Cerebellar nuclear complex (tissue), 1 donor: ENCODE measurements at regions not wholly inside any gene's neighbourhood (a gene's known extent, or its start where the extent isn't known, plus 50 kb on each side); places are given as distances from the start of the nearest gene placed in this dataset.
"Not testable (repeated sequence)": the region's sequence is repeated elsewhere in the genome, so short reads cannot be mapped to it uniquely, and the experiment has no call there.

ENCODE experiments used
- DNase-seq, 2 experiments: peaks; one replicate each; lab custom pipeline; 2025; lab: John Stamatoyannopoulos, UW

DNA sequence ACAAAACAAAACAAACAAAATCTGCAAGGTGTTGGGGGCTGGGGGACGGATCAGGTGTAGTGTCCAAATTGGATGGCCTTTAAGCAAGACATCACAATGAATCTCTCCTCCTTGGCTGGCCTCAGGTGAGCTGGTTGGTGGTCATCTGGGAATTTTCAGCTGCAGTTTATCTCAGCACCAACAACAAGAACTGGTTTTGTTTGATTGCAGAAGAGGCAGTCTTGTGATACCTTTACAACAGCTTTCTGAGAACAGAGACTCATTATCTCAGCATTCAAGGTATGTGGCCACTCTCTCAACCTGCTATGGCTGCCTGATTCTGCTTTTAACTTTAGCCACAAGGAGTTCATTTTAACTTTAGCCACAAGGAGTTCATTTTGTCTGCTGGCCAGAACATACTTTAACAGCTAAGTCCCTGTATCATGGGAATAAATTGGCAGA lies 1543.4 kb downstream of the EFNA5 start:
- no peak for DNase-seq

DNA sequence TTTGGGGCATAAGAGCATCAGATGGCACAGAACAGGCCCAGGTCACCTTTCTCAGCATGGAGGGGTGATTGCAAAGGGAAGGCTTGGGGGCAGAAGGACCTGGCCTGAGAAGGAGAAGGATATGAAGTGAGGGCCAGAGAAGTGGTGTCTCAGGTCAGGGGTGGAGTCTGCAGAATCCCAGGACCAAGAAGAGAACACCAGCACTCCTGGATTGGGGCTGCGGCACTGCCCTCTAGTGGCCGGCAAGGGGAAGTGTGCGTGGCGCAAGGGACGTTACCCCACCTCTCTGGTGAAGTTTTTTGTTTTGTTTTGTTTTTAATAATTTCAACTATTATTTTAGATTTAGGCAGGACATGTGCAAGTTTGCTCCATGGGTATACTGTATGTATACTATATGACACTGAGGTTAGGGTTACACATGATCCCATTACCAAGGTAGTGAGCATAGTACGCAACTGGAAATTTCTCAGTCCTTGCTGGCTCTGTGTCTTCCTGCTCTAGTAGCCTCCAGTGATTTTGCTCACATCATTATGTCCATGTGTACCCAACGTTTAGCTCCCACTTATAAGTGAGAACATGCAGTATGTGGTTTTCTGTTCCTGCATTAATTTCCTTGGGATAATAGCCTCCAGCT lies 1548.6 kb downstream of the EFNA5 start:
- no peak for DNase-seq

DNA sequence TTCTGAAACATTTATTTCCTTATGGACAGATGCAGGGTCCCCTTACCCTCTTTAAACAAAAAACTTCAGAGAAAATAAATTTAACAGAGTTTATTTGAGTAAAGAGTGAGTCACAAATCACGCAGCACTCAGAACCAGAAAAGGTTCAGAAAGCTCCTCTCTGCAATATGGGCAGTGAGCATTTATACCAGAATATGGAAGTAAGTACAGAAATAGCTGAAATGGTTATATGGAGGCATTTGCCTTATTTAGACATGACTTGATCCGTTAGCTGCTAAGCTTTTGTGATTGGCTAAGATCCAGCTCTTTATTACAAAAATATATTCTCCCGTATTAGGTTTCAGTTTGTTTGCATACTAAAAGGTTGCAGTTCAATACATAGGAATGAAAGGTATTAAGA lies 1554.1 kb downstream of the EFNA5 start:
- no peak for DNase-seq

DNA sequence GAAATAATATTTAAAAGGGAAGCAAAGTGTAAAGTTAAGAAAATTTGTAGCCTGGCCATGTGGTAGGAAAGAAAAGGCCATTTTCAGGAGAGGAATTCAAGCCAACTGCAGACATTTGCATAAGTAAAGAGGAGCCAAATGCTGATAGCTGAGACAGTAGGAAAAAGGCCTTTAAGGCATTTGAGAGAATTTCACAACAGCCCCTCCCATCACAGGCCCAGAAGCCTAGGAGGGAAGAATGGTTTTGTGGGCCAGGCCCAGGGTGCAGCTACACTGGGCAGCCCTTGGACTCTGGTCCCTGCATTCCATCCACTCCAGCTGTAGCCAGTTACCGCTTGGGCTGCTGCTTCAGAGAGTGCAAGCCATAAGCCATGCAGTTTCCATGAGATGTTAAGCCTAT lies 1556.8 kb downstream of the EFNA5 start:
- no peak for DNase-seq

DNA sequence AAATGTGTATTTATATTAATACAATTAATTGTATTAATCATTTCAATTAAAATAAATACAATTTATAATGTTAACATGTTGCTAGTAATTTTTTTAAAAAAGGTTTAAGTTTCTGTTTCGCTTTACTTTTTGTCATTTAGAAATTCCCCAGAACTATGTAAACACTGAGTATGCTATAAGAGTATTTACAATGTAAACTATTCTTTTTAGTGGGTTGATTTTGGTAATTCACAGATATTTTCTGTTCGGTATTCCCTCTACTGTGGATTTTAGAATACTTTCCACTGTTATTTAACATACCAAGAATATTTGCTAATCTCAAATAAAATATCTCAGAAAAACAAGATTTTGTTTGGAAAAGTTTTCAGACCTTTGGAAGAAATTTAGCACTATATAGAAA lies 1564.4 kb downstream of the EFNA5 start:
- no peak for DNase-seq

DNA sequence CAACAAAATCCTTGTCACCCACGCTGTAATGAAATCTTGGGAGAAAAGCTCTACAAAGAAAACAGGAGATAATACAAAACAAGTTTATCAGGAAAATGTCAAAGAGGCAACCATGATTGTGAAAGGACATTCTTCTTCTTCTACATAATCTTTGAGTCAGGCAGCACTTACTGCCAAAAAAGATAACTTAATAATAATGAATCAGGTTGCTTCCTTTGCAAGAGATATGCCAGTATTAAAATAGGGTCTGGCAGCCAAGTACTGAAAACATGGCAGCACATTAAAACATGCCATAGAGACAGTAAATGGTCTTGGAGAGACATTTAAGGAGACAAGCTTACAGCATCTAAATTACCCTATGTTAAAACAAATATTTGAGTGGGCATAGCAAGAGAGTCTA lies 1573.4 kb downstream of the EFNA5 start:
- DNase-seq: no peak

DNA sequence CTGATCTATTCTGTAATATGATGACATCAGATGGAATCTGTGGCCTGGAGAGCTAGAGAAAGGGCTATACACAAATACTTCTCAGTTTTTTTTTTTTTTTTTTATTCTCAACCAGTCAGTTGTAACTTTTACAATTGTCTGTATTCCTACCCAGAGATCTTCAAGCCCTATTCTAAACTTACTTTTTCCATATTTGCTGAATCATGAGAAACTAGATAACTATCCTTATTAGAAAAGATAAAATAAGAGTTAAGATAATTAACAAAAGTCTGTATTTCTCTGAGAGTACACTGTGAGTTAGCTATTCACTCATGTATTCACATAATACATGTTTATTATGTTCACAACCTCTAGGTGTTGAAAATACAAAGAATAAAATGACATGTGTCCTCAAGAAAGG lies 1575.9 kb downstream of the EFNA5 start:
- no peak for DNase-seq

DNA sequence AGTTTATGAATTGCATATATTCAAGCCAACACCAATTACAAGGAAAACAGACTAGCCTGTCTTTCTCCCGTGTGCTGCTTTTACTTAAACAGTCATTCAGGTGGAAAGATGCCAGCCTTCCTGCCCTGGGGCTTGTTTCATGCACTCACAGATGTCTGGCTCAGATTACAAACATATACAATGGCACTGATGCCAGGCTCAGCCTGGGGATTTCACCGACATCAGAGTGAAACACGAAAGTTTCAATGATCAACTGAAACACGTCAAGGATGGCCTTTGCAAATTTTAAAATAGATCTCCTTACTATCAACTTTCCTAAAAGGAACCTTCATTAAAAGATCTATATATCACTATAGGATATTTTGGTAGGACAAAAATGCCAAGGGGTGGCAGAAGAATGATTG lies 1576.5 kb downstream of the EFNA5 start:
- no peak for DNase-seq

DNA sequence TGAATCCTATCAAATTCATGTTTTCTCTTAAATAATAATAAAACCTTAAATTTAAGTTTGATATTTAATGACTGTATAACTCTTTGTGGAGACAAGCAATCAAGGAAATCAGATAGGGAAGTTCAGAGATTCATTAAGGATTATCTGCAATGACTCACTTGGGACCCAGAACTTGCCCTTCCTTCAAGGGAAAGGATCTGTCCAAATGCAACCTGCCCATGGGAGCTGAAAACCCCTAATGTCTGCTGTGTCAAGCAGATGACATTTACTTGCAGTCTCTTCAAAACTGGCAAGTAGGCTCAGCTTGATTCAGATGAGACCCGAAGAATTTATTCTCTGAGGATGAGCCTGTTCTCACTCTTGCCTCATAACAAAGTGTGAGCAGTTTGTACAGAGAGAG lies 1577.6 kb downstream of the EFNA5 start:
- DNase-seq: no peak

DNA sequence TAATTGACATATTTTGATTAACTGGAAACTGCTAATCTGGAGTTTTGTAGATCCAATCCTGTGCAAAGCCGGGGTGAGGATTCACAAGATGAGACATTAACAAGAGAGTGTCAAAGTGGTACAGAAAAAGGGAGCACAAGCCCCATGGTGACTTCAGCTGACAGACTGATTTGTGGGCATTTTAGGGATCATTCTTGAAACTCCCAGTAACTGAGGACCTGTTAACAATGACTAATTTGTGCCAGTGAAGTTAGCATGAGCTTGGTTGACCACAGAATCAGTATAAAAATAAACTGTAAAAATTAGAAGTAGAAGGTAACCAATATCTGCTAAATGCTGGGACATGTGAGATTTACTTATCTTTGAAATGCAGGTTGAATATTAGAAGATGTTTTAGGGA lies 1578.3 kb downstream of the EFNA5 start:
- DNase-seq: no peak

DNA sequence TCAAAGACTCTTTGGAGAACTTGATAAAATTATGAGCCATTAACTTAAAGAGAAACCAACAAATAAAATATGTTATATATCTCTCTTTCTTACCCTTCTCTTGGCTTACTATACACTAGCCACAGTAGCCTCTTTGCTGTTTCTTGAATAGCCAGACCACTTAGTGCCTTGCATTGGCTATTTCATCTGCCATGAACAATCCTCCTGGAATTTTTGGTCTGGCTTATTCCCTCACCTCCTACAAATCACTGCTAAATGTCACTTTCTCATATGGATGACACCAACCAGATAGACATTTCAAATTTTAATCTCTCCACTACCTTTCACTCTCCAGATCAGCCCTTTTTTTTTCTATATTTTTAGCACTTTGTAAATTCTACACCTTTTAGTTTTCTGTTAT lies 1581.7 kb downstream of the EFNA5 start:
- no peak for DNase-seq

DNA sequence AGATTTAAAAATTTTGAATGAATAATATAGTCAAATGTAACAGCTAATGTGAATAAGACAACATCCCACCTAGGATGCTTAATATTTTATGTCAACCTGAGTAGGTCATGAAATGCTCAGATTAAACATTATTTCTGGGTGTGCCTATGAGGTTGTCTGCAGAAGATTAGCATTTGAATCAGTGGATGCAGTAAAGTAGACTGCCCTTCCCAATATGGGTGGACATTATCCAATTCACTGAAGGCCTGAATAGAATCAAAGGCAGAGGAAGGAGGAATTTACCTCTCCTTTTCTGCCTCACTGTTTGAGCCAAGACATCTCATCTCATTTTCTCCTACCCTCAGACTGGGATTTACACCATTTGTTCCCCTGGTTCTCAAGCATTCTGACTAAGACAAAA lies 1582.3 kb downstream of the EFNA5 start:
- no peak for DNase-seq

DNA sequence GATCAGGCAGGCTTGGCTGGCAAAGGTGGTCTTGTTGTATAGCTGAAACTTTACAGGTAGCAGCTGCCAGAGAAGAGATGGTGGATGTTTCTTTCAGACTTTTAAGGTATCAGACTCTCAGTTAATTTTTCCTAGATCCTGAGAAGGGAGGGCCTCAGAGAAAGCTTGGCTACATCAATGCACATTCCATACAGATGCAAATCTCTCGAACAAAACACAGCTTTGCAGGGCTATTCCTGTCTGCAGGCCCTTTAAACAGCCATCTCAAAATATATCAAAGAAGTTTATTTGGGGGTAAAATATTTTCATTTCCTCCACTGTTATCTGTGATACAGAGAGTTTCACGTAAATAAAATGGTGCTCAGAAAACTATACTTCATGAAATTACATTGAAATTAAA lies 1584.4 kb downstream of the EFNA5 start:
- no peak for DNase-seq

DNA sequence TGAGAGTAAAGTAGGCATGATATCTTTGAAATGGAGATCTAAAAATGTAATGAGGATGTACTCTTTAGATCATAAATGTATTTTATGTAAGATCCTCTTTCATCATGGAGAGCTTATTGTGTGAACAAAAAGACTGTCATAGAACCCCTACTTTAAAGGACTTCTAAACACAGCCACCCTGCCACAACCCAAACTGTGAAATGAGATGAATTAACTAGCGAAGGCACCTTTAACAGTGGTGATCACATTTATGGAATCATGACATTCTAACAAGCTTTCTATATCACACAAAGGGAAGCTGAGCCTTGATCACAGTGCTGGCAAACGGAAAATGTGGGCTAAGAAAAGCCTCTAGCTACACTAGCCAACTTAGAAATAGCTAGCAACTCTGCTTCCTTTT lies 1585.2 kb downstream of the EFNA5 start:
- no peak for DNase-seq

DNA sequence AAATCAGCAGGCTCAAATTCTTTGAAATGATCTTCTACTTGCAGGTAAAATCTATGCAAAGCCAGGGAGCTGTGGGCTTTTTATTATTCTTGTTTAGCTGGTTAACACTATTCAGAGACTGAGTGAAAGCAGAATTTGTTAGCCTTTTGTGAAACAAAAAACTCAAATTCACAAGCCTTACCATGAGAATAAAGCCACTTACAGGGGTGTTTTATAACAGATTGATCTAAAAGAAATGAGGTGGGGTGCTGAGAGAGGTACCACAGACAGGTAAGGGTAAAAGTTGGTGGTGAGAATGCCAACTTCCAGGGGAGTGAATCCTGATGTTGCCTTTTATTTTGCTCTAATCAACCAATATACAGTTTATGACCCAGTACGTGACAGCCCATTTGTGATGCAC lies 1585.6 kb downstream of the EFNA5 start:
- no peak for DNase-seq

DNA sequence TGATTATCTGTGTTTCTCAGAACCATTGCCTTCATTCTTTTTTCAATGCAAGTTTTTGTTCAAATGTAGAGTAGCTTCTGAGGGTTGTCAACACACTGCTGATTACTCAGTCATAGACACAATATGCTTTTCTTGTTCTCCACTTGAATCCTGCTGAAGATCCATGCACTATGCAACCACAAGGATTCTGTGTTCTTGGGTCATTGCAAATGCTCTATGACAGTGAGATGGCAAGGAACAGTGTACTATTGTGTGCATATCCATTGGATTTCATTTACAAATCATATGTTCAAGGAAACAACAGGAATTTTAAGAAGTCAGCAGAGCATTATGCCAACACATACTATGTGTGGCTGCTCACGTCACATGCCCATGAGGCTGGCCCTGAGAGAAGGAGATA lies 1590.2 kb downstream of the EFNA5 start:
- no peak for DNase-seq

DNA sequence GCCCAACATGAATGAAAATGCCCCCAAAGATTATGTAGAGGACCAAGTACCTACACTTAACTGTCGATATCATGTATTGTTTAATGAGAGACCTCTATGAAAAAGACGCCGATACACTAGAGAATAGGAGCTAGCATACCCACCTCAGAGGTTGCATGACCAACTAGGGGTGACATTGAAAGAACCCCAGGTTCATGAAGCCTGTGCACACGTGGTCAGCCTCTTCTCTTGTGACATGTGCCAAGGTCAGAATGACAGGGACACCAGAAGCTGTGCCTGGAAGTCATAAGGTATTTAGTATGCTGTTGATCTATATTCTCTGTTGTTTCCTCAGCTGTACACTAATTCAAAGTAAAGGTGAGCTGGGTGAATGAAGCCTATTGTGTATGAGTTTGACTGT lies 1594.1 kb downstream of the EFNA5 start:
- no peak for DNase-seq

DNA sequence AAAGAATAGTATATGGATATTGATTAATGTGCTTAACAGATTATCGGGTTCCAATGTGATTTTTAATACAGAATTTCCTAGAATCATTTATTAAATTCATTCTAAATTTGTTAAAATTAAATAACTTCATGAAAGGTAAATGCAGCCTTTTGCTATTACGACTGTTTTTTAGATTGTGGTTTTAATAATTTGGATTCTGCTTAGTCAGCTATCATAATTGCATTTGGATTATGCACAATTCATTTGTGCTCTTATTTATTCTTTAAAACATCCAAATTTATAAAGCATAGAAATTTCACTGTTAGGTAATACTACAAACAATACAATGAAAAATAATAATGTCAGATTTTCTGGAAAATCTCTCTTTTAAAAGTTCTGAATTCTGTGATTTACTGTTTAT lies 1598.5 kb downstream of the EFNA5 start:
- DNase-seq: no peak

DNA sequence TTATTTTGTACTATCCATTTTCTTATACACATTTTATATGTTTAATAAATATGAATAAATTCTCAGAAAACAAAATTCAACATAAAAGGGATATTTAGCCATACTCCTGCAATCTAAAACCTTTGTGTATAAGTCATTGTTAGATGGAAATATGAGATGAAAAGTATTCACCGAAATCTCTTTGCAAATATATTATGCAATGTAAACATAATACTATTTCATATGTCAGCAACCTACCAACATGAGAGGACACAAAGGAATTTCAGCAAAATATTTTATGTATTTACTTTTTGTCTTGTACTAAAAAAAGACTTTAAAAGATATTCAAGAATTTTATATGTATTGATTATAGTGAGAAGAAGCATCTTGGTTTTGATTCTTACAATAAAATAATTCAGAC lies 1623.4 kb downstream of the EFNA5 start:
- DNase-seq: no peak

DNA sequence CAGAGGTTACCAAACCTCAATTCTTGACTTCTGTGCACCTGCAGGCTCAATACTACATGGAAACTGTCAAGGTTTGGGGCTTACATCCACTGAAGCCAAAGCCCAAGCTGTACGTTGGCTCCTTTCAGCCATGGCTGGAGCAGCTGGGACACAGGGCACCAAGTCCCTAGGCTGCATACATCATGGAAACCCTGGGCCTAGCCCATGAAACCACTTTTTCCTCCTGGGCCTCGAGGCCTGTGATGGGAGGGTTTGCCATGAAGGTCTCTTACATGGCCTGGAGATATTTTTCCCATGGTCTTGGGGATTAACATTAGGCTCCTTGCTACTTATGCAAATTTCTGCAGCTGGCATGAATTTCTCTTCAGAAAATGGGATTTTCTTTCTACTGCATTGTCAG lies 1638.7 kb downstream of the EFNA5 start:
- DNase-seq: not testable (repeated sequence)

DNA sequence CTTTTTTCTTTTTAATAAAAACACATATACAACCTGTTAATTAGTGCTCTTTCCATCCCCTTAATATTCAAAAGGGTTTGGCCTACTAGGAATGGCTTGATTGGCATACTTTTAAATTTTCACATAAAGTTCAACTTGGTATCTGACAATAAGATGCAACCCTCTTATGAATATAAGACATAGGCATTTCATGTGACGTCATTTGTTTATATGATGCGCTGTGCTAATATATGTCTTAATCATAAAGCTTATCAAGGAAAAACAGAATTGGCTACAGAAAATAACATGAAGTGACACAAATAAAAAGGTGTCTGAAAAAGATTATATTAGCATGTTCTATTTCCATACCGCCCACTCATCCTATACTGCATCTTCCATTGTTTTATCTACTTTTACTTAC lies 1642.4 kb downstream of the EFNA5 start:
- DNase-seq: no peak

DNA sequence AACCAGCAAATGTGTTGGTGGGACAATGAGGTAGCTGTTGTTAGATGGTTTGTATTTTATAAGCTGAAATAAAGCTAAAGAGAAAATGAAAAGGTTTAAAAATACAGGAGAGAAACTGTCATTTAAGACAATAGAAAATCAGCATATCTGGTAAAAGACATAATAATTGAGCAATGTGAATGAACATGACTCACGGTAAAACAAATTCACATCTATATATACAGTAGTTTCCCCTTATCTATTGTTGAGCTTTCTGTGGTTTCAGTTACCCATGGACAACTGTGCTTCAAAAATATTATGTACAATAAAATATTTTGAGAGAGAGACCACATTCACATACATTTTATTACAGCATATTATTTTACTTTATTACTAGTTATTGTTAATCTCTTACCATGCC lies 1649.8 kb downstream of the EFNA5 start:
- no peak for DNase-seq

DNA sequence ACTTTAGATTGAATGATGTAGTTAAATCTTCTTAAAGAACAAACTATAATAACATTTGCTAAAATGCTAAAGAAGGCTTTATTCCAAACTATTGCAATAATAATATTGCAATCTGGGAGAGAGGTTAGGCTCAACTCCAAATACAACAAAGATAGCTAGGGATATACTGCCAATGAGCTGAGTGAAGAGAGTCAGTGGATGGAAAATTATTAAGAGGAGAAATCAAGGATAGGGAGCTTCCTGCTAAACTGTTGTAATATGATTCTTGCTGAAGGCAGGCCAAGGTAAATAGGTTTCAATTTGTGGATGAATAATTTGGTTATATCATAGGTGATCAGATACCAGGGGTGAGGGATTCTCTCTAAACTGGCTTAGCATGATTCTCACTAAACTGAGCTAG lies 1651.5 kb downstream of the EFNA5 start:
- DNase-seq: no peak

DNA sequence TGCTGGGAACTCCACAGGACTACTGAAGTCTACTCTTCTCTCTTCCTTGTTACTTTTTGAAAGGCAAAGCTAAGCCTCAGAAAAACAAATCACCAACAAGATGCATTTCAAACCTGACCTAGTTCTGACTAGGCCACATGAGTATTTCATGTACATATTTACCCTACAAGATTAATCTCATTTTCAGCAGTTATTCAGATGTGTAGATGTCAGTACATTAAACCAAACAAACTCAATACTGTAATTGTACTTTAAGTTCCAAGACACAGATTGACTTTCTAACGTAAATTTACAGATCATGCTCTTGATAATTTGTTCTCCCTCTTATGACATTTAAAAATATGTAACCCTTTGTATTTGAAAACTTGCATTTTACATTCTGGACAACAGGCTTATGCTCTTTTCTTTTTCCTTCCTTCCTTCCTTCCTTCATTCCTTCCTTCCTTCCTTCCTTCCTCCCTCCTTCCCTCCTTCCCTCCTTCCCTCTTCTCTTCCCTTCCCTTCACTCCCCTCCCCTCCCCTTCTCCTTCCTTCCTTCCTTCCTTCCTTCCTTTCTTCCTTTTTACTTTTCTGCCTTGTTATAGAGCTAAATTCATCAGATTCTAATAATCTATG lies 1653.4 kb downstream of the EFNA5 start:
- no peak for DNase-seq
